ENCODE measurements at regions not wholly inside any gene's neighbourhood (a gene's known extent, or its start where the extent isn't known, plus 50 kb on each side); places are given as distances from the start of the nearest gene placed in this dataset.

DNA sequence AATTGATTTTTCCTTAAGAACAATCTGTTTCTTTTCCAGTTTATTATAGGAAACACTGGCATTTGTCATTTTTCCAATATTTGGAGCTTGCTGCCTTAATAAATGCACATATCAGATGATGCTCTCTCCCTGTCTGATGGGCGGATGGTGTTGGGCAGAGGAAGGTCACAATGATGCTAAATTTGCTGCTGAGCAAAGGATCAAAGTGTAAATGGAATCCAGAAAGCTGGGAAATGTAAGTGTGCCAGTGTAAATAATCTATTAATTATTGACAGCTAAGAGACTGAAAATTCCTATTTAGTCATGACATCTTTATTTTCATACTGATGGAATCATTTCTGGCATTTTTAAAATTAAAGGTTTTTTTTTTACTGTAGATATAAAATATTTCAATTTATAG is 243.2 kb downstream of the PTBP2 start:
- no peak for DNase-seq (ENCODE audit: low read depth)

GRCh38 chr1:96966536-96967138 is 245.1 kb downstream of the PTBP2 start:
- DNase-seq (ENCODE audit: low read depth): peak; percentile 56

DNA sequence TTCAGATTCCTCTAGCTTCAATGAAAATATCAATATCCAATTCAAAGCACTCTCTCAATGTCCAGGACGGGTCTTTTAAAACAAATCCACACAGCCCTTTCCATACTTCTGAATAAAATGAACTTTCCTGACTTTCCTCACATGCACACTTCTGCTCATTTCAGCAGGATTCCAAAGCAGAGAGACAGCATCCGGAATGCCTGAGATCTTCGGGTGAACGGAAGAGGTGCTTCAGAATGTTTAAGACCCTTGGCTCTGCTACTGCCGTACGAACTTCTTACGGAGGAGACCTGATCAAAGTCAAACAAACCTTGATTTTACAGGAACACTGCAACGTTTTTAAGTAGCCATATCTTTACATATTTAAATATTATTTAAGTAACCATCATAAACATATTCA is 245.7 kb downstream of the PTBP2 start:
- DNase-seq (ENCODE audit: low read depth): no peak

DNA sequence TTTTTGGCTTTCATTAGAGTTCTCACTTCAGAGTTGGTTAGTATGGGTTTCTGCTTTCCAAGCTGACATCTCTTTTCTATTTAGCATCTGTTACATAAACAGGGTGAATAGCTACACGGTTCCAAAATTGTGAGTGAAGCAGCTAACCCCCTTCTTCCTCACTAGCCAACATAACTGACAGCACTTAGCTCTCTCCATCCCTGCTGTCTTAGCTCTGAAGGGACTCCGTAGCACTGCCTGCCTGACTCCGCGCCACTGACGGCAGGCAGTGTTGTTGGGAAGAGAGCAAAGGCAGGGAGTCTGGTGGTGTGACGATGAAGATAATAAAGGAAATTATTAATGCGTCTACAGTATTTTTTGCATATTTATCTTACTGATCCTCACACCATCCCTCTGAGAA is 247.0 kb downstream of the PTBP2 start:
- DNase-seq (ENCODE audit: low read depth): no peak

DNA sequence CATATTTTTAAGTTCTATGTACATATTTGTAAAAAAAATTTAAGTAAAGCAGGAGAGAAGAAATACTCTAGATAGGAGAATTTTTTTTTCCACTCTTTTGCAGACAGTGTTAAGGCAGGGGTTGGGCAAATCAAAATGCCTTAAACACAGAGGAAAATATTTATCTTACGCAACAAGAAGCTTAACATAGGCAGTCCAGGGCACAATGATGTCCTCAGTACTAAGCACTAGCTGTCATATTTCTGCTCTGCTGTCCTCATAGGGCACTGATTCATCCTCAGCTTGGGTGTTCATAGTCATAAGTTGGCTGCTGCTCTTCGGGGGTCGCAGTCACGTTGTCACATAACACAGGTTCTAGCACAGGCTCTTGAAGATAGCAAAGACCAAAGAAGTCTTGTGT is 247.4 kb downstream of the PTBP2 start:
- DNase-seq (ENCODE audit: low read depth): no peak

DNA sequence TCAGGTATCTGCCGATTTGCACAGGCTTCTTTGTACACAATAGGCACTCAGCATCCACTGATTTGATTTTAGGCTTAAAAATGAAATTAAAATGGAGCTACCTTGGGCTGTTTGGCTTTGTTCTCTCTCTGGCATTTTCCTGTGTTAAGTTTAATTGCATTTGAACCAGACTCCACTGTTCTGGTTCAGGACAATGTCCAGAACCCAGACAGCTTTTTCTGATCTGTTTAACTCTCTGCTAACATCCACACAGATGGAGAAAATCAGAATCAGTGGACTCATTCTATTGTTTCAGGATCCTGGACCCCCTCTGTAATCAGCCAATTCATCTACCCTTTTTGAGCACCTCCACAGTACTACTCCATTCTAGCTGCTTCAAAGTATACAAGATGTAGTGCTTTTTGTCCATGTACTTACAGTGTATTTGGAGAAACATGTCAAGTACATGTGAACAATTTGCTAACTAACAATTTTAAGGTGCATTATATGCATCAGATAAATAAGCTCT is 248.1 kb downstream of the PTBP2 start:
- no peak for DNase-seq (ENCODE audit: low read depth)

GRCh38 chr1:96971439-96971838 is 249.9 kb downstream of the PTBP2 start:
- no peak for DNase-seq (ENCODE audit: low read depth)

GRCh38 chr1:96971849-96972602 is 250.4 kb downstream of the PTBP2 start:
- no peak for DNase-seq (ENCODE audit: low read depth)

- DNase-seq (ENCODE audit: low read depth): no peak
Observed at GRCh38 chr1:96973605-96974004, 252.0 kb downstream of the PTBP2 start.

DNA sequence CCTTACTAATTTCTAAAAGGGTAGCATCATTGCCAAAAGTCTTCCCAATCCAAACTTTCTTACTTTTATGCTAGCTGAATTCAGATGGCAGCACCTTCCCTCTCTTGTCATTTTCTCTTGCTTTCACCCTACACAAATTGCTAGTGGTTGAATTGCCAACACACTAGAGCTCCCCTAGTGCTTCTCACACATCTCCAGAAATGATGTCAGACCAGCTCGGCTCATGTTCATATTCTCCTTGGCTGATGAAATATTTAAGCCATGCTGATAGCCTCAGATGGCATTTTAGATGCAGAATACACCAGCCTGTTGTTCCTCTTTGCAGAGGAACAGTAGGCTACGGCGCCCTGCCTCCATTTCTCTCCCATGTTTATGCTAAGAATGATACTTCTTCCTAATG is 256.9 kb downstream of the PTBP2 start:
- DNase-seq (ENCODE audit: low read depth): no peak

DNA sequence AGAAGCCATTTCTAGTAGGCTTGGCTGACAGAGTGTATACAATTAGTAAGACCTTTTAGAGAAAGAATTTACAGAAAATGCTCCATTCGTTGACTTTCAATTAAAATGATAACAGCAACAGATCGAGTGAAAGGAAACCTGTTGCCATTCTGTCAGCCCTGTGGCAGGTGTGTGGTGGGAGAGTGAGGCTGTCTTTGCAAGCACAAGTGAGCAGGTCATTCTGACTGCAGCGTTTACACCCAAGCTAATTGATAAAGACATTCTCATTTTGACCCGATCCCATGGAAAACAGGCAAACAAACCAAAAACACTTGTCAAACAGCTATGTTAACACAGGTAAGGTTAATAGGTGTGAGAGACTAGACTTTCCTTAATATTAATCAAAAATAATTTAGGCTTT is 257.3 kb downstream of the PTBP2 start:
- no peak for DNase-seq (ENCODE audit: low read depth)

DNA sequence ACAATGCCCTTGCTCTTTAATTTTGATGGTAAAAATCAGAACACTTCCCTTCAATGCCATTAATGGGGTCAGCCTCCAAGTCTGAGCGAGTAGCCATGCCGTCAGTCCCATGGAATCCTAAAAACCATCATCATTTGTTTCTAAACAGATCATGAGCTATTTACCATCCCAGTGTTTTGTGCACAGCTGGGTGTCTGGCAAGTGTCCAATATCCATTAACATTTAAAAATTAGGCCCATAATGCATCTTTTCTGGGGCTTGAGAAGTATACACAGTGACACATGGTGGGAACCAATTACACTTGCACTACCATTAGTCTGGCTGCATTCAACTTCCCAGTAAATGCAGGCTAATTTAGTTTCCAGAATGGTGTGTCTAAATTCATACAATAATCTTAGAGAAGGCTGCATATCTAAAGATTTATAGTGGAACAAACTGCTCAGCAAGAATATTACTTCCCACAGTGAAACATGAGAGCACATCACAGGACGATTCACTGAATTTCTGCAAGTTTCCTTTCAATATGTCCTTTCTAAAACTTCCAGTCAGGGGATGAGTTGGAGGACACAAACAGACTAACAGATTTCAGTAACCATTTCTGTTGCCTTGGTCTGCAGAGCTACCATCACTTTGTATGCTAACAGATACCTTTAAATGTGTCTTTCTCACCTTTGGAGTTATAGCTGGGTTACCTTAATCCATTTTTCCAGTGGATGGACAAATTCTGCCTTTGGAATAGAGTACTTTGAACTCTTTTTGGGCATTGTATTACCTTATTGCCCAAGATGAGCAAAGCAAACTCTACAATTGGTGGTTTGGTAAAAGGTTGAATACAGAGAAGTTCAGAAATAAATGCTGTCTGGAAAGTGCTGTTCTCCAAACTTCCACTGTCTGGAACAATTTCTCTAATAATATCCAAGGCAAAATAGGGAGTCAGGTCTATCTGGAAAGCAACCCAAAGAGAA is 258.0 kb downstream of the PTBP2 start:
- DNase-seq (ENCODE audit: low read depth): no peak

- no peak for DNase-seq (ENCODE audit: low read depth)
Observed at GRCh38 chr1:96980448-96980847, 258.9 kb downstream of the PTBP2 start.

DNA sequence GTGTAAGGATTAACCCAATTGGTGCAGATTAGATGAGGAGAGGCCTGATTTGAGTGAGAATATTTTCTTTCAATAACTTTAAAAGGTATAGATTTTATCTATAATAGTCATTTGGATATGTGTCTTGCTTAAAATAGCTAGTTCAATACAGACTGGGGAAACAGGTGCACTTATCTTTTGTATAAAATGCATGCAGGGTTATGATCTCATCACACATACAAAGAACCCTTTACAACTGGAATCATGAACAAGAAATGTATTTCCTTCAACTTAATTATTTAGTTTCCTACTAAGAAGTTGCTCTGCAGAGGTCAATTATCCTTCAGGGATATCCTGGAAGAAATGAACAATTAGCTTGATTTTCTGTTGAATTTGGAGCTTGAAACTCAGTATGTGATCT is 259.6 kb downstream of the PTBP2 start:
- DNase-seq (ENCODE audit: low read depth): no peak

GRCh38 chr1:96982118-96982517 is 260.5 kb downstream of the PTBP2 start:
- DNase-seq (ENCODE audit: low read depth): no peak

DNA sequence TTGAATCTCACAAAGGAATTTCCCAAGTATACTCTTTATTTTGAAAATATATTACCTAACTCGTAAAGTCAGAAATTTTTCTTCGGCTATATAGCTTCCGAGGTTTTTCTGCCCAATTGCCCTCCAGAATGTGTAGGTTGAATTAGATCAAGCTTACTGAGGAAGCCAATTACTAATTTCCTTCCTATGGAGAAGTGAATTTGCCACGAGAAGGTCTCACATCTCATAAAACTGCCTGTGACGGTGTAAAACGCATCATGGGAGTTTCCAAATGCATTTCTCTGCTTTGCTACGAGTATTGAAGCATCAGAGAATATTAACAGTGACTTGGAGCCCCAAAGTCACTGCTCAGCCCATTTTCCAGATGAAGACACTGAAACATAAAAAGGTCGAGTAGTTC is 262.3 kb downstream of the PTBP2 start:
- DNase-seq (ENCODE audit: low read depth): no peak

DNA sequence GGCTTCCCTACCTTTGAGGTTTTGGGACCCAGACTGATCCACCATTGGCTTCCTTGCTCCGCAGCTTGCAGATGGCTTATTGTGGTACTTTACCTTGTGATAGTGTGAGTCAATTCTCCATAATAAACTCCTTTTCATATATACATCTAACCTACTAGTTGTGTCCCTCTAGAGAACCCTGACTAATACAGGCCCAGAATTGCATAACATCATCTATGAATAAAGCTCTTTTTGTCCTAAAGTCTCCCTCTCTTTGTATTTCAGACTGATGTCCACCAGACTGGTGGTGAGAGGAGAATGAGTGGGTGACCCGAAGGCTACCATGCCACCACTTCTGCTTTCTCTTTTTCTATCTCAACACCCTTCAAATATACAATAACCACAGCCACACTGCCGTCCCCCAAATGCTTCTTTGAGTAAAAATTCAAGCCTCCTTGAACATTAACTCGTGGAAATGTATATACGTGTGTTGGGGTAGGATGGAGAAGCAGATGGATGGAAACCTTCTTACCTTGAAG is 265.7 kb downstream of the PTBP2 start:
- no peak for DNase-seq (ENCODE audit: low read depth)

- DNase-seq (ENCODE audit: low read depth): no peak
Observed at GRCh38 chr1:96989302-96989701, 267.7 kb downstream of the PTBP2 start.

DNA sequence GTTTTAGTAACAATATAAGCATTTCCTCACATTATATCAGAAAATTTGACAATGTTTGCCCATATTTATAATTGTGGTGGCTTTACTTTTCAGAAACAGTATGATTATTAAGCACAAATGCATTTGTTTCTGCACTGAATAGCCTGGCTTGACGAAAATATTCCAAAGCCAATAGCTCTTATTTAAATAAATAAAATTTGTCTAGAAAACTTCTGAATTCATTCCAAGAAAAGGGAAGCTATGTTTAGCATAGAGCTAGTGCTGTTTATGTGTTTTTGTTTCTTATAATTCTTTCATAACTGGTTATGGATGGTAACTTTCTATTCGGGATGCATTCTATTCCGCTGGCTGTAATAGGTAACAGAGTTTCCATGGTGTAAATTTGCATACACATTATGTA is 268.6 kb downstream of the PTBP2 start:
- no peak for DNase-seq (ENCODE audit: low read depth)

GRCh38 chr1:96991261-96991660 is 269.7 kb downstream of the PTBP2 start:
- no peak for DNase-seq (ENCODE audit: low read depth)

GRCh38 chr1:96992871-96993270 is 271.3 kb downstream of the PTBP2 start:
- DNase-seq (ENCODE audit: low read depth): no peak

- DNase-seq (ENCODE audit: low read depth): no peak
Observed at GRCh38 chr1:96995351-96995750, 273.8 kb downstream of the PTBP2 start.

Data from stimulated activated CD8-positive, alpha-beta memory T cell treated with anti-CD3 and anti-CD28 coated beads, Interleukin-4, amount 100 ng/mL, for 24 hours (primary cell).